ENCODE measurements at regions not wholly inside any gene's neighbourhood (a gene's known extent, or its start where the extent isn't known, plus 50 kb on each side); places are given as distances from the start of the nearest gene placed in this dataset.

DNA sequence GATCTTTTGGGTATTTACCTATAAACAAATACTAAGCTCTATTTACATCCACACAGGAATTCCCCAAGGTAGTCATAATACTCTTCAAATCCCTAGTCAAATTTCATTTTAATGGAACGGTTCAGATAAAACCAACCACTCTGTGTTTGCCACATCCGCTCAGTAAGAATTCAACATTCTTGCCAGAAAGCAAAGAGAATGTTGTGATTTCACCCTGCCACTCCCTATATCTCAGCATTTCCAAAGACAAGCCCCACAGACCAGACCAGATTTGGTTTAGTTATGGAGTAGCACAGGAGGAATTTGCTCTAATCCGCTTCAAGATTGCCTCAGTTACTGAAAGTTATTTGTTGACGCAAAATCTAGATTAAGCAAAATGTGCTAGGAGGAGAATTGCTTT lies 105.6 kb upstream of the SERP2 start:
- in situ Hi-C loops (cut with MboI; ENCODE audit: low sequenced_read_pairs) = no loop called here
- Histone ChIP-seq H3K4me3 (no peak overlapping the region), H3K4me1 (no peaks in the 10 kb centered on the region), H3K9me3 (no peaks in the 10 kb centered on the region), H3K36me3 (replicated peaks) (no peaks in the 10 kb centered on the region), H3K27me3 (ENCODE audit: low read depth) (peaks cover 6% of the 10 kb centered on the region)
- DNase-seq (ENCODE audit: low spot score in 2 of 2) = no peak

- no peaks in the 10 kb centered on the region for H3K4me1 ChIP-seq
- DNase-seq (ENCODE audit: low spot score in 2 of 2) = no peak
- H3K9me3 ChIP-seq = no peaks in the 10 kb centered on the region
- H3K27me3 ChIP-seq (ENCODE audit: low read depth) = peaks cover 6% of the 10 kb centered on the region
- in situ Hi-C loops (cut with MboI; ENCODE audit: low sequenced_read_pairs) = no loop called here
- no peaks in the 10 kb centered on the region for H3K36me3 ChIP-seq (replicated peaks)
- no peak overlapping the region for H3K4me3 ChIP-seq
Measured at GRCh38 chr13:44268980-44269379, 104.6 kb upstream of the SERP2 start.

- H3K36me3 ChIP-seq (replicated peaks) = no peaks in the 10 kb centered on the region
Measured at GRCh38 chr13:44270150-44270549, 103.5 kb upstream of the SERP2 start.

GRCh38 chr13:44271031-44271455 lies 102.6 kb upstream of the SERP2 start:
- H3K4me1 ChIP-seq = no peaks in the 10 kb centered on the region
- H3K27me3 ChIP-seq (ENCODE audit: low read depth) = peaks cover 18% of the 10 kb centered on the region
- H3K36me3 ChIP-seq (replicated peaks) = no peaks in the 10 kb centered on the region
- no peaks in the 10 kb centered on the region for H3K9me3 ChIP-seq
- DNase-seq (ENCODE audit: low spot score in 2 of 2) = no peak
- in situ Hi-C loops (cut with MboI; ENCODE audit: low sequenced_read_pairs) = no loop called here
- no peak overlapping the region for H3K4me3 ChIP-seq

More at GRCh38 chr13:44270150-44270549, 103.5 kb upstream of the SERP2 start:
- no peak for DNase-seq (ENCODE audit: low spot score in 2 of 2)
- Histone ChIP-seq H3K9me3 (no peaks in the 10 kb centered on the region), H3K4me1 (no peaks in the 10 kb centered on the region), H3K4me3 (no peak overlapping the region), H3K27me3 (ENCODE audit: low read depth) (peaks cover 11% of the 10 kb centered on the region)
- in situ Hi-C loops (cut with MboI; ENCODE audit: low sequenced_read_pairs) = no loop called here

DNA sequence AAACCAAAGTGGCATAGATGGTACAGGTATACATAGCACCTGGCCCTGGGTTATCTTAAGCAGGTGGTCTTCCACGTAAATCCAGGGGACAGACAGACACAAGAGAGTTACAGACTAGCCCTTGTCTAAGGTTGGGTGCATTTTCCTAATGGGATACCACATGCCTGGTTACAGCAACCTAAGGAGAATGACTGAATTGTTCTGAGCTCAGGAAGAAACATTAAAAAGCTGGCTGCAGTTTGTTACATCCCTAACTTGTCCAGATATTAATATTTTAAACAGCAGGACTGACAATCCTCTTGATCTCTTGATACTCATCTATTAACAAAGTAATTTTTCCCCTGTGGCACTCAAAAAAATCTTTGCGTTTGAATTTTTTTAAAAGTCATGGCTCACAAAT lies 102.2 kb upstream of the SERP2 start:
- H3K36me3 ChIP-seq (replicated peaks) = no peaks in the 10 kb centered on the region
- no peak overlapping the region for H3K4me3 ChIP-seq
- H3K4me1 ChIP-seq = no peaks in the 10 kb centered on the region
- in situ Hi-C loops (cut with MboI; ENCODE audit: low sequenced_read_pairs) = no loop called here
- no peak for DNase-seq (ENCODE audit: low spot score in 2 of 2)
- no peaks in the 10 kb centered on the region for H3K9me3 ChIP-seq
- peaks cover 21% of the 10 kb centered on the region for H3K27me3 ChIP-seq (ENCODE audit: low read depth)

- Histone ChIP-seq H3K4me3 (no peak overlapping the region), H3K9me3 (no peaks in the 10 kb centered on the region), H3K36me3 (replicated peaks) (no peaks in the 10 kb centered on the region), H3K4me1 (no peaks in the 10 kb centered on the region), H3K27me3 (ENCODE audit: low read depth) (peaks cover 23% of the 10 kb centered on the region)
- in situ Hi-C loops (cut with MboI; ENCODE audit: low sequenced_read_pairs) = no loop called here
- no peak for DNase-seq (ENCODE audit: low spot score in 2 of 2)
Measured at GRCh38 chr13:44271915-44272341, 101.7 kb upstream of the SERP2 start.

- H3K9me3 ChIP-seq = no peaks in the 10 kb centered on the region
- in situ Hi-C loops (cut with MboI; ENCODE audit: low sequenced_read_pairs) = no loop called here
- H3K4me3 ChIP-seq = no peak overlapping the region
- peaks cover 23% of the 10 kb centered on the region for H3K27me3 ChIP-seq (ENCODE audit: low read depth)
- no peaks in the 10 kb centered on the region for H3K4me1 ChIP-seq
- no peak for DNase-seq (ENCODE audit: low spot score in 2 of 2)
- no peaks in the 10 kb centered on the region for H3K36me3 ChIP-seq (replicated peaks)
Measured at GRCh38 chr13:44272692-44273091, 100.9 kb upstream of the SERP2 start.

DNA sequence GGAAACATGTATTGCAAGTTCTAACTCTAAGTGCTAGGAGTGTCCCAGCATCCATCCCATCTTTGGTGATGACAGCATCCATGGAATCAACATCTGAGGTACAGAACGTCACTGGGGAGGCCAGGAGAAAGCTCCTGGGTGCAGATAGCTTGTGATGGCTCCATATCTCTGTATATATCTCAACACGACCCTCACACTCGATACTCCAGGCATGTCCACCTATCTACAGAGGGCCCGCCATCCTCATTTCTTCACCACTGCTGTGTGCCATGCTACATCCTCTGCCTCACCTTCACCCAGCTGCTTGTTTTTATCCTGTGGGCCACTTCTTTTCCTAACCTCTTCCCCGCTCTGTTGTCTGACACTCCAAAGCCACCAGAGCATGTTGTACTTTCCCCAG lies 100.4 kb upstream of the SERP2 start:
- Histone ChIP-seq H3K4me1 (no peaks in the 10 kb centered on the region), H3K9me3 (no peaks in the 10 kb centered on the region), H3K4me3 (no peak overlapping the region), H3K27me3 (ENCODE audit: low read depth) (peaks cover 23% of the 10 kb centered on the region), H3K36me3 (replicated peaks) (no peaks in the 10 kb centered on the region)
- no peak for DNase-seq (ENCODE audit: low spot score in 2 of 2)
- in situ Hi-C loops (cut with MboI; ENCODE audit: low sequenced_read_pairs) = no loop called here

DNA sequence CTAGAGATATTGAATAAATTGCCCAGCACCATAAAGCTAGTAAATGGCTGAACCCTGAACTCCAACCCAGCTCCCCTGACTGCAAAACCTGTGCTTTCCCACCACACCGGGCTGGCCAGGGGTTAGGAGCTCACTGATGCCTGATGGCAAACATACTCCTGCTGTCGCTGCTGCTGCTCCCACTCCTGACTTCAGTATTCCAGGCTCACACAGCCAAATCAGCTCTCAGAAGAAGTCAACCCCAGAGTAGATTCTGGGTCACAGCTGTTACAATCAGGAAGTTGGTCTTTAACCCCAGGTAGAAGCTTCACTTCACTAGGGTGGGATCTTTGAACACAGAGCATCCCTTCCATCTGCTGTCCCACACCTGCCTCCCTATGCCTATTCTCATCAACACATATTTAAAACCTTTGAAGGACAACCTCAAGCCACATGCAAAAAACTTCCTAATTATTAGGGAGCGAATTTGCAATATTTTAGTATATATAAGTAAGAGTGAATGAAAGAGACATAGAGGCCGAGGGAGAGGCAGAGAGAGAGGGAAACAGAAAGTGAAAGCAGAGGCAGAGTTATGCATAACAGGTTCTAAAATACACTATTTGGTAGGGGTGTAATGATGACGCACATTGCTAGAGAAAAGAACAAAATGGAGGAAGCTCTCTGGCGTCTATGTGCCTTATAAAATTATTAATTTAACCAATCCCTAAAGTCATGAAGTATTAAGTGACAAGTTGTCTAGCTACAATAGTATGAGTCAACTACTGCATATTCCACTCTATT lies 99.4 kb upstream of the SERP2 start:
- in situ Hi-C loops (cut with MboI; ENCODE audit: low sequenced_read_pairs) = no loop called here
- no peaks in the 10 kb centered on the region for H3K36me3 ChIP-seq (replicated peaks)
- DNase-seq (ENCODE audit: low spot score in 2 of 2) = no peak
- peaks cover 23% of the 10 kb centered on the region for H3K27me3 ChIP-seq (ENCODE audit: low read depth)
- H3K9me3 ChIP-seq = no peaks in the 10 kb centered on the region
- H3K4me3 ChIP-seq = no peak overlapping the region
- no peaks in the 10 kb centered on the region for H3K4me1 ChIP-seq

DNA sequence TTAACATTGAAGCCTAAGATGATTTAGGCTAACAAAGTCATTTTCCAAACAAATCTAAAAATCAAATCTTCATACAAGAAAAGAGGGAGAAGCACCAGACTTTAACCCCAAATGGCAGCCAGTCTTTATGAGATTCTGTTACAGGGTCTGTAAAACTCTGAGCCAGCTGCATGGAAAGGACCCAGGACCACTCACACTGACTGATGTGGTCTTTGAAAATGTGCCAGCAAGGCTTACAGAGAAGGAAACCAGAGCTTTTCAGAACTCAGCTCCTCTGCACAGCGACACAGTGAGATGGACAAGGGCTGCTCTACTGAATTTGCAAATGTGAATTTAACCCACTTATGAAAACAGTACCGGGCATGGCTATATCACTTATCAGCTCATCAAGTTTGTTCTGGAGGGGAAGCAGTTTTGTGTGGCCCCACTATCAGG lies 98.8 kb upstream of the SERP2 start:
- H3K9me3 ChIP-seq = no peaks in the 10 kb centered on the region
- H3K27me3 ChIP-seq (ENCODE audit: low read depth) = peaks cover 25% of the 10 kb centered on the region
- in situ Hi-C loops (cut with MboI; ENCODE audit: low sequenced_read_pairs) = no loop called here
- no peaks in the 10 kb centered on the region for H3K36me3 ChIP-seq (replicated peaks)
- H3K4me1 ChIP-seq = no peaks in the 10 kb centered on the region
- no peak overlapping the region for H3K4me3 ChIP-seq
- no peak for DNase-seq (ENCODE audit: low spot score in 2 of 2)

DNA sequence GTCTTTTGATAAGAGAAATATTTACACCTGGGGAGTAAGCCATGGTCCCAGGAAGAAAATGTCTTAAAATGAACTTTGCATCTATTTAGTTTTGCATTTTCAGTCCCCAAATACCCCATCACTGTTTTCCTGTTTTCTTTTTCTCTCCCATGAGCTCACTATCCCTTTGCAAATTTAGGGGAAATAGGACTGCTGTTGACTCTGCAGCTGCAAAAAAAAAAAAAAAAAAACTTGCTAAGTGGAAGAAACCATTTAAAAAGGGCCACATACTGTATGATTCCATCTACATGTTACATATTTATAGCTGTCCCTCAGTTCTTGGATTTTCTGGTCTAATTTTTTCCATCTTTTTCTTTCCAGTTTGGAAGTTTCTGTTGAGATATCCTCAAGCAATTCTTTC lies 98.2 kb upstream of the SERP2 start:
- Histone ChIP-seq H3K27me3 (ENCODE audit: low read depth) (peaks cover 31% of the 10 kb centered on the region), H3K36me3 (replicated peaks) (no peaks in the 10 kb centered on the region), H3K9me3 (no peaks in the 10 kb centered on the region), H3K4me1 (no peaks in the 10 kb centered on the region), H3K4me3 (no peak overlapping the region)
- in situ Hi-C loops (cut with MboI; ENCODE audit: low sequenced_read_pairs) = no loop called here
- DNase-seq (ENCODE audit: low spot score in 2 of 2) = no peak

GRCh38 chr13:44276061-44276460 lies 97.6 kb upstream of the SERP2 start:
- peaks cover 29% of the 10 kb centered on the region for H3K27me3 ChIP-seq (ENCODE audit: low read depth)
- H3K4me1 ChIP-seq = no peaks in the 10 kb centered on the region
- H3K4me3 ChIP-seq = no peak overlapping the region
- no peaks in the 10 kb centered on the region for H3K36me3 ChIP-seq (replicated peaks)
- DNase-seq (ENCODE audit: low spot score in 2 of 2) = no peak
- H3K9me3 ChIP-seq = no peaks in the 10 kb centered on the region
- in situ Hi-C loops (cut with MboI; ENCODE audit: low sequenced_read_pairs) = no loop called here

DNA sequence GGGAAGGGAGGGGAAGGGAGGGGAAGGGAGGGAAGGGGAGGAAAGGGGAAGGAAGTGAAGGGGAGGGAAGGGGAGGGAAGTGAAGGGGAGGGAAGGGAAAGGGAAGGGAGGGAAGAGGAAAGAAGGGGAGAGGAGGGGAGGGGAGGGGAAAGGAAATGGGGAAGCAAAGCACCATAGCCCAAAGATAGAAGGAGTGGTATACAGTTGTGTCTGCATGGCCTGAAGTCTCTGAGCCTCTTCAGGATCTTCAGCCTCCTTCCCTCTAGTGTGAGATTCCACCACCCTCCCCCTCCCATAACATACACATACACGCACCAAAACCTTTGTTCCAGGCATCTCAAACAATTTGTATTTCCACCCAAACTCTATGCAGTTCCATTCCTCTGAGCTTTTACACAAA lies 96.2 kb upstream of the SERP2 start:
- peaks cover 32% of the 10 kb centered on the region for H3K27me3 ChIP-seq (ENCODE audit: low read depth)
- DNase-seq (ENCODE audit: low spot score in 2 of 2) = no peak
- in situ Hi-C loops (cut with MboI; ENCODE audit: low sequenced_read_pairs) = no loop called here
- no peaks in the 10 kb centered on the region for H3K9me3 ChIP-seq
- no peaks in the 10 kb centered on the region for H3K4me1 ChIP-seq
- H3K36me3 ChIP-seq (replicated peaks) = no peaks in the 10 kb centered on the region
- H3K4me3 ChIP-seq = no peak overlapping the region

- H3K4me1 ChIP-seq = no peaks in the 10 kb centered on the region
Measured at GRCh38 chr13:44278166-44278565, 95.5 kb upstream of the SERP2 start.

GRCh38 chr13:44280456-44280855 lies 93.2 kb upstream of the SERP2 start:
- peaks cover 34% of the 10 kb centered on the region for H3K27me3 ChIP-seq (ENCODE audit: low read depth)
- no peaks in the 10 kb centered on the region for H3K36me3 ChIP-seq (replicated peaks)
- no peak for DNase-seq (ENCODE audit: low spot score in 2 of 2)
- H3K4me3 ChIP-seq = no peak overlapping the region
- no peaks in the 10 kb centered on the region for H3K9me3 ChIP-seq
- in situ Hi-C loops (cut with MboI; ENCODE audit: low sequenced_read_pairs) = no loop called here
- no peaks in the 10 kb centered on the region for H3K4me1 ChIP-seq

More at GRCh38 chr13:44278166-44278565, 95.5 kb upstream of the SERP2 start:
- Histone ChIP-seq H3K27me3 (ENCODE audit: low read depth) (peaks cover 32% of the 10 kb centered on the region), H3K9me3 (no peaks in the 10 kb centered on the region), H3K4me3 (no peak overlapping the region), H3K36me3 (replicated peaks) (no peaks in the 10 kb centered on the region)
- no peak for DNase-seq (ENCODE audit: low spot score in 2 of 2)
- in situ Hi-C loops (cut with MboI; ENCODE audit: low sequenced_read_pairs) = no loop called here

All from HAP-1 (cell line).